NCI-H82 (cell line): ENCODE measurements at regions not wholly inside any gene's neighbourhood (a gene's known extent, or its start where the extent isn't known, plus 50 kb on each side); places are given as distances from the start of the nearest gene placed in this dataset.

Source experiments
- DNase-seq: peaks from one replicate; lab custom pipeline; 2025; lab: John Stamatoyannopoulos, UW

GRCh38 chr6:168883410-168884049, 370.1 kb downstream of the THBS2 start:
- DNase-seq, result no peak

- no peak for DNase-seq
Observed at GRCh38 chr6:168880271-168880670, 373.4 kb downstream of the THBS2 start.

- peak; percentile 6 for DNase-seq
Observed at GRCh38 chr6:168877821-168878282, 375.8 kb downstream of the THBS2 start.

- no peak for DNase-seq
Observed at GRCh38 chr6:168876956-168877355, 376.7 kb downstream of the THBS2 start.

GRCh38 chr6:168875811-168876576, 377.7 kb downstream of the THBS2 start:
- no peak for DNase-seq

- no peak for DNase-seq
Observed at GRCh38 chr6:168874637-168875036, 379.0 kb downstream of the THBS2 start.

GRCh38 chr6:168873278-168874190, 380.1 kb downstream of the THBS2 start:
- DNase-seq, result no peak

- DNase-seq, result no peak
Observed at GRCh38 chr6:168871642-168872315, 381.9 kb downstream of the THBS2 start.

GRCh38 chr6:168870982-168871381, 382.7 kb downstream of the THBS2 start:
- DNase-seq, result no peak

GRCh38 chr6:168867247-168868102, 386.2 kb downstream of the THBS2 start:
- DNase-seq, result no peak

GRCh38 chr6:168866534-168866933, 387.1 kb downstream of the THBS2 start:
- no peak for DNase-seq

GRCh38 chr6:168865522-168865921, 388.1 kb downstream of the THBS2 start:
- DNase-seq, result no peak

- DNase-seq, result no peak
Observed at GRCh38 chr6:168864541-168865460, 388.8 kb downstream of the THBS2 start.

- DNase-seq, result no peak
Observed at GRCh38 chr6:168863467-168863866, 390.2 kb downstream of the THBS2 start.

- no peak for DNase-seq
Observed at GRCh38 chr6:168862346-168862980, 391.2 kb downstream of the THBS2 start.

GRCh38 chr6:168860987-168861386, 392.7 kb downstream of the THBS2 start:
- no peak for DNase-seq

GRCh38 chr6:168860341-168860740, 393.3 kb downstream of the THBS2 start:
- DNase-seq, result no peak

- no peak for DNase-seq
Observed at GRCh38 chr6:168858926-168859325, 394.7 kb downstream of the THBS2 start.

GRCh38 chr6:168856914-168857313, 396.7 kb downstream of the THBS2 start:
- no peak for DNase-seq
